ENCODE measurements at regions not wholly inside any gene's neighbourhood (a gene's known extent, or its start where the extent isn't known, plus 50 kb on each side); places are given as distances from the start of the nearest gene placed in this dataset.

GRCh38 chr17:33506889-33507650 is 214.0 kb upstream of the ASIC2 start:
- H3K27ac ChIP-seq, result no peak overlapping the region
- H3K4me1 ChIP-seq, result no peaks in the 10 kb centered on the region
- H3K9me3 ChIP-seq, result no peaks in the 10 kb centered on the region
- H3K4me3 ChIP-seq, result no peak overlapping the region
- no peaks in the 10 kb centered on the region for H3K36me3 ChIP-seq
- no peaks in the 10 kb centered on the region for H3K27me3 ChIP-seq
- TF ChIP-seq, protein P1, sequence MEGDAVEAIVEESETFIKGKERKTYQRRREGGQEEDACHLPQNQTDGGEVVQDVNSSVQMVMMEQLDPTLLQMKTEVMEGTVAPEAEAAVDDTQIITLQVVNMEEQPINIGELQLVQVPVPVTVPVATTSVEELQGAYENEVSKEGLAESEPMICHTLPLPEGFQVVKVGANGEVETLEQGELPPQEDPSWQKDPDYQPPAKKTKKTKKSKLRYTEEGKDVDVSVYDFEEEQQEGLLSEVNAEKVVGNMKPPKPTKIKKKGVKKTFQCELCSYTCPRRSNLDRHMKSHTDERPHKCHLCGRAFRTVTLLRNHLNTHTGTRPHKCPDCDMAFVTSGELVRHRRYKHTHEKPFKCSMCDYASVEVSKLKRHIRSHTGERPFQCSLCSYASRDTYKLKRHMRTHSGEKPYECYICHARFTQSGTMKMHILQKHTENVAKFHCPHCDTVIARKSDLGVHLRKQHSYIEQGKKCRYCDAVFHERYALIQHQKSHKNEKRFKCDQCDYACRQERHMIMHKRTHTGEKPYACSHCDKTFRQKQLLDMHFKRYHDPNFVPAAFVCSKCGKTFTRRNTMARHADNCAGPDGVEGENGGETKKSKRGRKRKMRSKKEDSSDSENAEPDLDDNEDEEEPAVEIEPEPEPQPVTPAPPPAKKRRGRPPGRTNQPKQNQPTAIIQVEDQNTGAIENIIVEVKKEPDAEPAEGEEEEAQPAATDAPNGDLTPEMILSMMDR (IDR thresholded peaks at IDR 0.05), result no peak
- DNase-seq (ENCODE audit: low spot score), result no peak

DNA sequence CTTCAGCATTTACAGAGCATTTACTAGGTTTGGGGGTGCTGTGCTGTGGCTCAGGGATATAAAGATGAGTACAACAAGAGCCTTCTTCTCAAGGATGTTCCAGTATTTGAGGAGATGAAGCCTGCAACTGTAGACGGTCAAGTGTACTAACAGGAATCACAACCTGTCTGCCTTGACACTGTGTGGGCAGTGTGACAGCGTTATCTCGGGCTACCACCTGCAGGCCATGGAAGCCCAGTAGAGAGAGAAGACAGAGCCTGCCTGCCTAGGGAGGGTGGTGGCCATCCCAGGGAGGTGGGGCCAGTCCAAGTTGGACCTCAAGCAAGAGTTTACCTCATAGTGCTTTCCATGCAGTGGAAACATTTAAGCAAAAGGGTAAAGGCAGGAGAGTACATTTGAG is 215.1 kb upstream of the ASIC2 start:
- Histone ChIP-seq H3K36me3 (no peaks in the 10 kb centered on the region), H3K4me1 (no peaks in the 10 kb centered on the region), H3K9me3 (no peaks in the 10 kb centered on the region), H3K27ac (no peak overlapping the region), H3K27me3 (no peaks in the 10 kb centered on the region), H3K4me3 (no peak overlapping the region)
- TF ChIP-seq, protein P1 (IDR thresholded peaks at IDR 0.05), result no peak
- no peak for DNase-seq (ENCODE audit: low spot score)

- Histone ChIP-seq H3K9me3 (no peaks in the 10 kb centered on the region), H3K27ac (no peak overlapping the region), H3K4me3 (no peak overlapping the region), H3K4me1 (no peaks in the 10 kb centered on the region), H3K27me3 (no peaks in the 10 kb centered on the region), H3K36me3 (no peaks in the 10 kb centered on the region)
- TF ChIP-seq, protein P1 (IDR thresholded peaks at IDR 0.05), result no peak
- DNase-seq (ENCODE audit: low spot score), result no peak
Measured at GRCh38 chr17:33509331-33509730, 216.2 kb upstream of the ASIC2 start.

GRCh38 chr17:33511670-33512069 is 218.6 kb upstream of the ASIC2 start:
- H3K4me3 ChIP-seq, result no peak overlapping the region
- no peak for DNase-seq (ENCODE audit: low spot score)
- H3K27ac ChIP-seq, result no peak overlapping the region
- H3K4me1 ChIP-seq, result no peaks in the 10 kb centered on the region
- TF ChIP-seq, protein P1 (IDR thresholded peaks at IDR 0.05), result no peak
- H3K36me3 ChIP-seq, result no peaks in the 10 kb centered on the region
- no peaks in the 10 kb centered on the region for H3K9me3 ChIP-seq
- H3K27me3 ChIP-seq, result no peaks in the 10 kb centered on the region

- DNase-seq (ENCODE audit: low spot score), result no peak
- H3K27ac ChIP-seq, result no peak overlapping the region
- no peaks in the 10 kb centered on the region for H3K27me3 ChIP-seq
- TF ChIP-seq, protein P1 (IDR thresholded peaks at IDR 0.05), result no peak
- no peak overlapping the region for H3K4me3 ChIP-seq
- no peaks in the 10 kb centered on the region for H3K9me3 ChIP-seq
- no peaks in the 10 kb centered on the region for H3K4me1 ChIP-seq
- H3K36me3 ChIP-seq, result no peaks in the 10 kb centered on the region
Measured at GRCh38 chr17:33512113-33512512, 219.0 kb upstream of the ASIC2 start.

DNA sequence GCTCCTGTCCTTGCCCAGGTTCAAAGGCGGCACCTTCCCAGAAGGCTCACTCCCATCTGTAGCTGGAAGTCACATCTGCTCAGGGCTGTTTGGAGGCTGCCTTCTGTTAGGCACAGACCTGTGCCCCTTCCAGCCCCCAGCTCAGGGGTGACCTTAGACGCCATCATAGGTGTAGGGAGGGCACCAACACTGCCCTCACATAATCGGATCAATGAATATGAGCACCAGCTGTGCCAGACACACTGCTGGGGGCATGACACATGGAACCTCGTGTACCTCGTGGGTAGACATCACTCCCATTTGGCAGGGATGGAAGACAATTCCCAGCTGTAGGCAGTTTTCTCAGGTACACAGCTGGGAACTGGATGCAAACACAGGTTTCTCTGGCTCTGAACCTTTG is 220.7 kb upstream of the ASIC2 start:
- Histone ChIP-seq H3K27ac (no peak overlapping the region), H3K9me3 (no peaks in the 10 kb centered on the region), H3K4me3 (no peak overlapping the region), H3K36me3 (no peaks in the 10 kb centered on the region), H3K27me3 (no peaks in the 10 kb centered on the region), H3K4me1 (no peaks in the 10 kb centered on the region)
- TF ChIP-seq, protein P1 (IDR thresholded peaks at IDR 0.05), result no peak
- no peak for DNase-seq (ENCODE audit: low spot score)
